22Rv1 (cell line): ENCODE measurements at regions not wholly inside any gene's neighbourhood (a gene's known extent, or its start where the extent isn't known, plus 50 kb on each side); places are given as distances from the start of the nearest gene placed in this dataset.

ENCODE experiments used
- H3K27ac ChIP-seq: fragments of 450-650 bp; 2 replicates; pipeline ENCODE4 v1.5.1; 2017
- ZFX ChIP-seq: fragments of 450-650 bp; IDR thresholded peaks from 2 replicates; pipeline ENCODE4 v1.6.1; 2017; ENCODE audit warnings: antibody characterized with exemption, borderline replicate concordance
- TF ChIP-seq, protein P1 (sequence below): fragments of 450-650 bp; IDR thresholded peaks from 2 replicates; pipeline ENCODE4 v1.5.1; 2017; ENCODE audit warnings: mild to moderate bottlenecking

DNA sequence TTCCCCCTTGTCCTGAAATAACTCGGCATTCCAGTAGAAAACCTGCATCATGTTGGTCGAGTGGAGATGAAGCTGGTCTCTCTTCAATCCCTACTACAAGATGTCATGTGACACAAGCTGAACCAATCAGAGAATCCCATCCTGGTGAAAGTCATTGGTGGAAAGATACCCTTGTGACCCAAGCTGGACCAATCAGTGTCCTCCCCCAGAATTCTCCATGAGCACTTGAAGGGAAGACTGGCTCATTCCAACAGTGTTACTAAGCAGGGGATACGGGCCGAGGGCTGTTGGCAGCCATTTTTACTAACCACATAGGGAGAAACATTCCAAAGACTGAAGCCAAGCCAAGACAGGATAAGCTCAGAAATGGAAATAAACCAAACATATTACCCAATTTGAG lies 298.3 kb downstream of the ICOS start:
- TF ChIP-seq, protein P1, sequence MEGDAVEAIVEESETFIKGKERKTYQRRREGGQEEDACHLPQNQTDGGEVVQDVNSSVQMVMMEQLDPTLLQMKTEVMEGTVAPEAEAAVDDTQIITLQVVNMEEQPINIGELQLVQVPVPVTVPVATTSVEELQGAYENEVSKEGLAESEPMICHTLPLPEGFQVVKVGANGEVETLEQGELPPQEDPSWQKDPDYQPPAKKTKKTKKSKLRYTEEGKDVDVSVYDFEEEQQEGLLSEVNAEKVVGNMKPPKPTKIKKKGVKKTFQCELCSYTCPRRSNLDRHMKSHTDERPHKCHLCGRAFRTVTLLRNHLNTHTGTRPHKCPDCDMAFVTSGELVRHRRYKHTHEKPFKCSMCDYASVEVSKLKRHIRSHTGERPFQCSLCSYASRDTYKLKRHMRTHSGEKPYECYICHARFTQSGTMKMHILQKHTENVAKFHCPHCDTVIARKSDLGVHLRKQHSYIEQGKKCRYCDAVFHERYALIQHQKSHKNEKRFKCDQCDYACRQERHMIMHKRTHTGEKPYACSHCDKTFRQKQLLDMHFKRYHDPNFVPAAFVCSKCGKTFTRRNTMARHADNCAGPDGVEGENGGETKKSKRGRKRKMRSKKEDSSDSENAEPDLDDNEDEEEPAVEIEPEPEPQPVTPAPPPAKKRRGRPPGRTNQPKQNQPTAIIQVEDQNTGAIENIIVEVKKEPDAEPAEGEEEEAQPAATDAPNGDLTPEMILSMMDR: no peak
- TF ChIP-seq ZFX: no peak

DNA sequence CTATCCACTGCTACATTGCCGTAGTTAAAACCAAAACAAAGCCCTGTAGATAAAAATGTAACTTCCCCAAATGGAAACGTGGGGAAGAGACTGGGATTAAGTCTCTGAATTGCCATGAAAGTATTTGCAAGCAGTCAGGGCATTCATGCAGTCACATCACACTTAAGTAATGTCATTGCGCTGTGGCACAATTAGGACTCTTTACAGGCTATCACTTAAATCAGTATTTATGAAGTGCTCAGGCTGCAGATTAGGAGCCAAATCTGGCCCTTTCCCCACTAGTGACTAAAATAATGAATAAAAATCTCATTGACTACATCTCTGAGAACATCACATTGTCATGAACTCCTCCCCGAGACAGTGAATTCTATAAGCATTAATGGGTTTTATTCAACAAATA lies 300.9 kb downstream of the ICOS start:
- no peak overlapping the region for H3K27ac ChIP-seq

More for the DNA sequence above, 298.3 kb downstream of the ICOS start:
- H3K27ac ChIP-seq: no peak overlapping the region

DNA sequence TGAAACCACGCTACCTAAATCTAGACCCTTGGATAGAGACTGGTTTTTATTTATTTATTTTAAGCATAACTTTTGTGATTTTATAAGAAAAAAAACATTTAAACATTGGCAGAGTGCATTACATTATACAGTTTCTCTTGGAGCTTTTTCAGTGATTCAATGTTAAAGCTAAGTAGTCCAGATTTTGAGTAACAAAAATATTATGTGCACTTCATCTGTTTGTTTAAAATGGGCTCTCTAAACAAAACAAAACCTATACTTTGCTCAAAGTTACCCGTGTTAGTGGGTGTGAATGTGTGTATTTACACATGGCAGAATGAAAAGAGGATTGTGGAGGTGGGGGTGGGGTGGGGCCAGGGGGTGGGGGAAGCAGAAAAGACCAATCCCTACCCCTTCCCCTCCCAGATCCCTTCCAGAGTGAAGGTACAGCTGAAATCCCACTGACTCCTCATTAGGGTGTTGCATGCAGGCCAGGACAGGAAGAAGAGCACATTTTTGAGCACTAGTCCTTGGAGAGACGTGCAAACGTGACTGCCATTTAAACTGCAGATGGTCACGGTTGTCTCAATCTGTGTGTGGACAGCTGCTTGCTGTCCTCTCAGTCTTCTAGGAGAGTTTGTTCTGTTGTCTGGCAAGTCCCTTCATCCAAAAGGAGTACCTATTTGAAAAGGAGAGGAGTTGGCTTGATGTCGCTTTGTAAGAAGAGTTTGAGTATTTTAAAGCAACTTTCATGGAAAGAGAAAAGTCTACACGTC lies 303.0 kb downstream of the ICOS start:
- H3K27ac ChIP-seq: no peak overlapping the region

More for the DNA sequence above, 300.9 kb downstream of the ICOS start:
- no peak for TF ChIP-seq ZFX
- TF ChIP-seq, protein P1: no peak

DNA sequence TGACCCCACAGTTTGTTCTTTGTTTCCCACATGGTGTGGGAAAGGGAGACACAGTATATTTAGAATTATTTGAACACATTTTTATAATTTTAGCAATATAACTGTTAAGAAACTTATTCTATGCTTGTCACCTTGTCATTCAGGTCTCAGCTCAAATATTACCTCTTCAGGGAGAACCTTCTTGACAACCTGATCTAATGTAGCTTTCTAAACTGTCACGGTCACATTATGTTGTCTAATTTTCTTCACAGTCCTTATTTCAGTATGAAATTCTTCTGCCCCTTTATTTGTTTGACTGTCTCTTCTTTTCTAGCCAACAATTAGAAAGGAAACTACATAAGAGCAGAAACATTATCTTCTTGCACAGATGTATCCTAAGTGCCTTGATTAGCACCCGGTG lies 304.3 kb upstream of the PARD3B start:
- H3K27ac ChIP-seq: no peak overlapping the region
- TF ChIP-seq ZFX: no peak
- TF ChIP-seq, protein P1: no peak

More for the DNA sequence above, 303.0 kb downstream of the ICOS start:
- TF ChIP-seq, protein P1: no peak
- no peak for TF ChIP-seq ZFX

DNA sequence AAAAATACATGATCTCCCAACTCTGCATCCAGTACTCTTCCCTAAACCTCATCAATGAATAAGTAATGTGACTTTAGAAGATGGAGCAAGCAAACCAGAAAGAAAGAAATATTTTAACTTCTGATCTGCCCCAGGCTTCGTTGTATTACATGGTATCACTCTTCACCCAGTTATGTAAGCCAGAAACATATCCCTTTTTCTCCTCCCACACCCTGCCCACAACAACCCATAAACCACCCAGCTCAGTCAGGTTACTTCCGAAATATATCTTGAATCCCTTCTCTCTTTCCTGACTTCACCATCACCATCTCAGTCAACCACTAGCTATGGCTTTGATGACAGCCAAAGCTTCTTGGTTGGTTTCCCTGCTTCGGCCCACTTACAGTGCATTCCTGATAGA lies 295.8 kb upstream of the PARD3B start:
- H3K27ac ChIP-seq: no peak overlapping the region
- TF ChIP-seq, protein P1: no peak
- TF ChIP-seq ZFX: no peak

DNA sequence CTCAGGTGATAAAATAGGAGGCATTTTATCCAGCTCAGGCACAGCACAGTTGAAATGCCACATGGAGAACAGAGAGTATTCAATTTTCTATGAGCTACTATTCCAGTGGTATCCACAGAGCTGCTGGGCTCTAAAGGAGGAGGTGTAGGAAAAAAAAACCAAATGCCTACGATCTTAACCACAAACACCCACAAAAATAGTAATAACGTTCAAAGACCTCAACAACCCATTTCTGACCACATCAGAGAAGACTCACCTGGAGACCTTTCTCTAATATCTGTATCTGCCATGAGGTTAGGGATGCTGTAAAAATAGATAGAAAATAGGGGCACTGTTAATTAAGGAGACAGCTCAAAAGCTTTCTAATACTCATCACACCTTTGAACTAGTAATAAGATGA lies 294.6 kb upstream of the PARD3B start:
- H3K27ac ChIP-seq: no peak overlapping the region
- TF ChIP-seq, protein P1: no peak
- TF ChIP-seq ZFX: no peak

DNA sequence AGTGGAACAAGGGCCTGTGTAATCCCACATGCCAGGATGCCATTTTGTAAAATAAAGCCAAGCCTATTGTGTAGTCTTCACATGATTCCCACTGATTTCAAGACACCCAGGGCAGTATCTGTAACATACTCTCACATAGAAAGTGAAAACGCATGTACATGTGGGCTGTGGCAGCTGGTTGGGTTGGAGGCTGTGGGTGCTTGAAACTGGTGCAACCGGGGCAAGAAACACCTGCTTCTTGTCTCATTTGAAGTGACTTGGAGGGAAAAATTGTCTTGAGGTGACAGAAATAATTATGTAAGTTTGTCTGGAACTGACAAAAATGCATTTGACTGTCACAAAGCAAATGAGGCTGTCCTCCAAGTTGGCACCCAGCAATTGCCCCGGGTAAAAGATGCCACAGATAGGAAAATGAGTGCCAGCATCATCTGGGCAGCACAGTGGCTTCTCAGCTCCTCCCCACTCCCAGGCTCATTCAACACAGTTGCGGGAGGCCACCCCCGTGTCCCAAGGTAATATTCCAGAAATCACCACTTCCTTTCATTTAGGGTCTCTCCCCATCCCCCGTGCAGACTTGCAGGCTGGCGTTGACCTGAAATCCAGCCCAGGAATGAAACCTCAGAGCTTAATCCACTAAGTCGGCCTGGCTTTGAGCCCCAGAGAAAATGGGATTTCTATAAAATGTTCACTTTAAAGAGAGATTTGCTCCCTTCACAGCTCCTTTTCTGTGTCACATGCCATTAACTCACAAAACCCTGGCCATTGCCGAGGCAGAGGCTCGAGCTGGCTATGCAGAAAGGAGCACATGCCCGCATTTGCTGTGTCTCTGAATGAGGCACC lies 293.9 kb upstream of the PARD3B start:
- H3K27ac ChIP-seq: no peak overlapping the region
- no peak for TF ChIP-seq ZFX
- TF ChIP-seq, protein P1: no peak
